ENCODE measurements at regions not wholly inside any gene's neighbourhood (a gene's known extent, or its start where the extent isn't known, plus 50 kb on each side); places are given as distances from the start of the nearest gene placed in this dataset.

GRCh38 chr10:33887188-33887587, 552.7 kb upstream of the NRP1 start:
- no peaks in the 10 kb centered on the region for H3K27me3 ChIP-seq
- H3K27ac ChIP-seq: no peak overlapping the region
- no peaks in the 10 kb centered on the region for H3K9me3 ChIP-seq
- intact Hi-C loops (cut with DNase I; ENCODE audit: low total_unique reads): no loop called here
- 93 to 95% methylated on average over 3 of the region's 3 CpGs for WGBS, 2 donors
- no peaks in the 10 kb centered on the region for H3K36me3 ChIP-seq (ENCODE audit: low read depth, missing control alignments)
- no peaks in the 10 kb centered on the region for H3K4me1 ChIP-seq
- TF ChIP-seq POLR2A (IDR thresholded peaks at IDR 0.05): no peak
- TF ChIP-seq, protein P1, sequence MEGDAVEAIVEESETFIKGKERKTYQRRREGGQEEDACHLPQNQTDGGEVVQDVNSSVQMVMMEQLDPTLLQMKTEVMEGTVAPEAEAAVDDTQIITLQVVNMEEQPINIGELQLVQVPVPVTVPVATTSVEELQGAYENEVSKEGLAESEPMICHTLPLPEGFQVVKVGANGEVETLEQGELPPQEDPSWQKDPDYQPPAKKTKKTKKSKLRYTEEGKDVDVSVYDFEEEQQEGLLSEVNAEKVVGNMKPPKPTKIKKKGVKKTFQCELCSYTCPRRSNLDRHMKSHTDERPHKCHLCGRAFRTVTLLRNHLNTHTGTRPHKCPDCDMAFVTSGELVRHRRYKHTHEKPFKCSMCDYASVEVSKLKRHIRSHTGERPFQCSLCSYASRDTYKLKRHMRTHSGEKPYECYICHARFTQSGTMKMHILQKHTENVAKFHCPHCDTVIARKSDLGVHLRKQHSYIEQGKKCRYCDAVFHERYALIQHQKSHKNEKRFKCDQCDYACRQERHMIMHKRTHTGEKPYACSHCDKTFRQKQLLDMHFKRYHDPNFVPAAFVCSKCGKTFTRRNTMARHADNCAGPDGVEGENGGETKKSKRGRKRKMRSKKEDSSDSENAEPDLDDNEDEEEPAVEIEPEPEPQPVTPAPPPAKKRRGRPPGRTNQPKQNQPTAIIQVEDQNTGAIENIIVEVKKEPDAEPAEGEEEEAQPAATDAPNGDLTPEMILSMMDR (IDR thresholded peaks at IDR 0.05): no peak
- DNase-seq: no peak
- no peak overlapping the region for H3K4me3 ChIP-seq

DNA sequence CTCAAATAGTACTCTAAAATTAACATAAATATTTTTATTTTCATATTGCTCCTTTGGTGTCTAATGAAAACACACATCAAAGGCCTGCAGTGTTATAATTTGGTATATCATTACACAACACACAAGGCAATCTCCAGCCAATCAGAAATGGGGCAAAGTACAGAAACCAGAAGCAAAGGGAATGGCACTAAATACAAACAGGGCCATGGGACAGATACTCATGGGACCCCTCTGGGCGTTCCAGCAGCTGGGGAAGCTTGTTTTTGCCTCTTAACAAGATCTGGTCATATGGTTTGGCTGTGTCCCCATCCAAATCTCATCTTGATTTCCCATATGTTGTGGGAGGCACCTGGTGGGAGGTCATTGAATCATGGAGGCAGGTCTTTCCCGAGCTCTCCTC, 551.8 kb upstream of the NRP1 start:
- intact Hi-C loops (cut with DNase I; ENCODE audit: low total_unique reads): no loop called here
- WGBS, 2 donors: 85 to 93% methylated on average over 2 of the region's 2 CpGs
- no peak overlapping the region for H3K27ac ChIP-seq
- TF ChIP-seq, protein P1 (IDR thresholded peaks at IDR 0.05): no peak
- TF ChIP-seq POLR2A (IDR thresholded peaks at IDR 0.05): no peak
- no peaks in the 10 kb centered on the region for H3K36me3 ChIP-seq (ENCODE audit: low read depth, missing control alignments)
- no peak for DNase-seq
- H3K9me3 ChIP-seq: no peaks in the 10 kb centered on the region
- H3K4me1 ChIP-seq: no peaks in the 10 kb centered on the region
- H3K27me3 ChIP-seq: no peaks in the 10 kb centered on the region
- no peak overlapping the region for H3K4me3 ChIP-seq

DNA sequence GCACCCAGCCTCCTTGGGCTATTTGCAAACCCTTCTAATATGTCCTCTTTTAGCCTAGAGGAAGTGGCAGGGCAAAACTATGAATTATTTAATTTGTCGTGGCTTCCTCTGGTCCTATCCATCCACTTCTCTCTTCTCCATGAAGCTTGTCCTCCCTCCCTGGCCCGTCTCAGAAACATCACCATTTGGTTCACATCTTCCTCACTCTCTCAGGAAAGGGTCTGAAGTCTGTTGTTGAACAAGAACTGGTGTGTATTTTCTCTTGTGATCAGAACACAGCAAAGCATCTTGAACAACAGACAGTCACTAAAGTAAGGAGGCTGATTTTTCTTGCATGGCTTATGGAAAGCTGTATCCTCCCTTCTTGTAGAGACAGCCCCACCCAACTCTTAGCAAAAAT, 550.1 kb upstream of the NRP1 start:
- intact Hi-C loops (cut with DNase I; ENCODE audit: low total_unique reads): no loop called here
- 91 to 100% methylated on average over 2 of the region's 2 CpGs for WGBS, 2 donors
- no peak for DNase-seq
- H3K36me3 ChIP-seq (ENCODE audit: low read depth, missing control alignments): no peaks in the 10 kb centered on the region
- TF ChIP-seq POLR2A (IDR thresholded peaks at IDR 0.05): no peak
- TF ChIP-seq, protein P1 (IDR thresholded peaks at IDR 0.05): no peak
- H3K4me3 ChIP-seq: no peak overlapping the region
- H3K27ac ChIP-seq: no peak overlapping the region
- no peaks in the 10 kb centered on the region for H3K4me1 ChIP-seq
- no peaks in the 10 kb centered on the region for H3K9me3 ChIP-seq
- H3K27me3 ChIP-seq: no peaks in the 10 kb centered on the region

GRCh38 chr10:33883881-33884280, 549.4 kb upstream of the NRP1 start:
- Histone ChIP-seq H3K4me1 (no peaks in the 10 kb centered on the region), H3K27ac (no peak overlapping the region), H3K4me3 (no peak overlapping the region), H3K9me3 (no peaks in the 10 kb centered on the region), H3K27me3 (no peaks in the 10 kb centered on the region), H3K36me3 (ENCODE audit: low read depth, missing control alignments) (no peaks in the 10 kb centered on the region)
- 89 to 95% methylated on average over 1 of the region's 1 CpG for WGBS, 2 donors
- DNase-seq: no peak
- TF ChIP-seq, protein P1 (IDR thresholded peaks at IDR 0.05): no peak
- TF ChIP-seq POLR2A (IDR thresholded peaks at IDR 0.05): no peak
- intact Hi-C loops (cut with DNase I; ENCODE audit: low total_unique reads): no loop called here

DNA sequence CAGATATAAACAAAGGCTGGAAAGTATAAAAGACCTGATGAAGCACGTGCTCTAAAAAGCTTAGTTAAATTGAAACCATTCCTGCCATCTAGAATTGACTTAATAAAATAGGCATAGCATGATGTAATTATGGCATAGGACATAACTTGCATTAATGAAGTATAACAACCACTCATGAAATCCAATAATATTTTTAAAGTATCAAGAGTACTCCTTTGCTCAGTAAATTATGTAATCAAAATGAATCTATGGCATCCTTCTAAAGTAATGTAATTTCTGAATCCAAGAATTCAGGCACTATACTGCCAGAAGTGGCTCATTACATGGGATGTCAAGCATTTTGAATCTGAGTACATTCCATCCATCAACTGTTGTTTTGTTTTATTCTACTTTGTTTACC, 548.5 kb upstream of the NRP1 start:
- no peaks in the 10 kb centered on the region for H3K9me3 ChIP-seq
- H3K36me3 ChIP-seq (ENCODE audit: low read depth, missing control alignments): no peaks in the 10 kb centered on the region
- DNase-seq: no peak
- no peak overlapping the region for H3K4me3 ChIP-seq
- H3K4me1 ChIP-seq: no peaks in the 10 kb centered on the region
- H3K27ac ChIP-seq: no peak overlapping the region
- H3K27me3 ChIP-seq: no peaks in the 10 kb centered on the region
- intact Hi-C loops (cut with DNase I; ENCODE audit: low total_unique reads): no loop called here
- WGBS, 2 donors: 91% methylated on average over 1 of the region's 1 CpG
- TF ChIP-seq, protein P1 (IDR thresholded peaks at IDR 0.05): no peak
- no peak for TF ChIP-seq POLR2A (IDR thresholded peaks at IDR 0.05)
